GM23338 (cell line): ENCODE measurements at regions not wholly inside any gene's neighbourhood (a gene's known extent, or its start where the extent isn't known, plus 50 kb on each side); places are given as distances from the start of the nearest gene placed in this dataset.

Experiments used
- ATAC-seq: fragments of 200-7000 bp; cut with Tn5 transposase; 3 replicates; pipeline ENCODE4 v1.9.1; 2020
- DNase-seq: peaks from one replicate; pipeline ENCODE4 v3.0.0-alpha.2; 2015; ENCODE audit warnings: low spot score
- H2AFZ ChIP-seq: fragments of 200-600 bp; sonication (generic); 2 replicates; pipeline ENCODE4 v1.8.0; 2016; ENCODE audit warnings: antibody characterized with exemption, mild to moderate bottlenecking, moderate library complexity
- H3F3A ChIP-seq: fragments of 200-600 bp; sonication (generic); replicated peaks from 2 replicates; pipeline ENCODE4 v1.8.0; 2017; ENCODE audit warnings: antibody characterized with exemption, mixed run types, low read depth
- H3K27ac ChIP-seq: fragments of 200-600 bp; sonication (generic); 2 replicates; pipeline ENCODE4 v1.6.1; 2016; ENCODE audit warnings: low read depth
- H3K27me3 ChIP-seq: fragments of 200-600 bp; sonication (generic); 2 replicates; pipeline ENCODE4 v1.8.0; 2016; ENCODE audit warnings: mild to moderate bottlenecking, mixed run types, moderate library complexity; ENCODE audit not compliant: insufficient read depth
- H3K36me3 ChIP-seq: fragments of 200-600 bp; sonication (generic); 2 replicates; pipeline ENCODE4 v1.8.0; 2016; ENCODE audit warnings: mild to moderate bottlenecking; ENCODE audit not compliant: insufficient read depth
- H3K4me1 ChIP-seq: fragments of 200-600 bp; sonication (generic); 2 replicates; pipeline ENCODE4 v1.8.0; 2016; ENCODE audit warnings: mild to moderate bottlenecking, moderate library complexity; ENCODE audit not compliant: insufficient read depth
- H3K4me2 ChIP-seq: fragments of 200-600 bp; sonication (generic); 2 replicates; pipeline ENCODE4 v1.7.1; 2017; ENCODE audit warnings: mixed run types
- H3K4me3 ChIP-seq: fragments of 200-600 bp; sonication (generic); 2 replicates; pipeline ENCODE4 v1.6.1; 2016; ENCODE audit warnings: mixed run types
- H3K79me2 ChIP-seq: fragments of 200-600 bp; sonication (generic); replicated peaks from 2 replicates; pipeline ENCODE4 v1.8.0; 2017; ENCODE audit warnings: mild to moderate bottlenecking; ENCODE audit not compliant: insufficient read depth
- H3K9me2 ChIP-seq: fragments of 200-600 bp; sonication (generic); 2 replicates; pipeline ENCODE4 v1.8.0; 2017; ENCODE audit not compliant: insufficient read depth
- H4K20me1 ChIP-seq: fragments of 200-600 bp; sonication (generic); replicated peaks from 2 replicates; pipeline ENCODE4 v1.8.0; 2017; ENCODE audit warnings: mild to moderate bottlenecking; ENCODE audit not compliant: insufficient read depth
- H3K27ac Mint-ChIP-seq: 2 replicates; pipeline ENCODE4 v1.8.0; 2020; ENCODE audit warnings: inconsistent platforms, mild to moderate bottlenecking, moderate library complexity, mixed read lengths
- H3K27me3 Mint-ChIP-seq: 3 replicates; pipeline ENCODE4 v1.8.0; 2022; ENCODE audit warnings: low read depth, mild to moderate bottlenecking, moderate library complexity, mixed read lengths, inconsistent platforms; ENCODE audit not compliant: insufficient read depth, poor library complexity
- H3K36me3 Mint-ChIP-seq: 3 replicates; pipeline ENCODE4 v1.8.0; 2021; ENCODE audit warnings: low read depth, mild to moderate bottlenecking, inconsistent platforms, moderate library complexity, mixed read lengths
- H3K4me1 Mint-ChIP-seq: 3 replicates; pipeline ENCODE4 v1.8.0; 2020; ENCODE audit warnings: mild to moderate bottlenecking, inconsistent platforms, mixed read lengths
- H3K4me3 Mint-ChIP-seq: 3 replicates; pipeline ENCODE4 v1.8.0; 2021; ENCODE audit warnings: moderate library complexity, mild to moderate bottlenecking, inconsistent platforms, mixed read lengths
- H3K9me3 Mint-ChIP-seq: 3 replicates; pipeline ENCODE4 v1.8.0; 2020; ENCODE audit warnings: moderate library complexity, mild to moderate bottlenecking, inconsistent platforms, mixed read lengths
- CREB1 ChIP-seq: fragments of 250-450 bp; sonication (Bioruptor Pico); IDR thresholded peaks from 2 replicates; pipeline ENCODE4 v1.5.0; 2020; ENCODE audit warnings: low read depth, mild to moderate bottlenecking, moderate library complexity
- CTCF ChIP-seq, 2 experiments: fragments of 200-600 bp in 1 of 2; sonication (generic) in 1 of 2; conservative IDR thresholded peaks; 2 replicates each; pipeline versions ENCODE4 v1.5.1 to v1.6.1; 2016 to 2017; ENCODE audit warnings: antibody characterized with exemption in 2 of 2, low read depth in 2 of 2, mild to moderate bottlenecking in 2 of 2, moderate library complexity in 1 of 2
- ETS1 ChIP-seq: IDR thresholded peaks from 2 replicates; pipeline ENCODE4 v1.6.1; 2016; ENCODE audit warnings: antibody characterized with exemption
- EZH2 ChIP-seq: fragments of 200-600 bp; sonication (generic); IDR thresholded peaks from one replicate; pipeline ENCODE4 v1.8.0; 2017; ENCODE audit warnings: antibody characterized with exemption, mild to moderate bottlenecking, low read depth; ENCODE audit not compliant: unreplicated experiment
- EZH2phosphoT487 ChIP-seq: fragments of 200-600 bp; sonication (generic); IDR thresholded peaks from one replicate; pipeline ENCODE4 v1.8.1; 2018; ENCODE audit warnings: antibody characterized with exemption; ENCODE audit not compliant: unreplicated experiment
- JUNB ChIP-seq: IDR thresholded peaks from one replicate; pipeline ENCODE4 v1.6.1; 2016; ENCODE audit warnings: antibody characterized with exemption; ENCODE audit not compliant: unreplicated experiment
- NANOG ChIP-seq: IDR thresholded peaks from 2 replicates; pipeline ENCODE4 v1.6.1; 2016; ENCODE audit warnings: antibody characterized with exemption, borderline replicate concordance
- POLR2AphosphoS5 ChIP-seq: IDR thresholded peaks from 2 replicates; pipeline ENCODE4 v1.6.1; 2016; ENCODE audit warnings: antibody characterized with exemption, low read depth
- REST ChIP-seq: IDR thresholded peaks from one replicate; pipeline ENCODE4 v1.6.1; 2018; ENCODE audit warnings: antibody characterized with exemption; ENCODE audit not compliant: unreplicated experiment
- STAT1 ChIP-seq: IDR thresholded peaks from one replicate; pipeline ENCODE4 v1.6.1; 2016; ENCODE audit warnings: antibody characterized with exemption; ENCODE audit not compliant: unreplicated experiment
- ZNF114 ChIP-seq: fragments of 250-450 bp; sonication (Bioruptor Pico); IDR thresholded peaks from 2 replicates; pipeline ENCODE4 v1.5.0; 2020; ENCODE audit warnings: mild to moderate bottlenecking, moderate library complexity
- ZNF331 ChIP-seq: fragments of 250-450 bp; sonication (Bioruptor Pico); IDR thresholded peaks from 2 replicates; pipeline ENCODE4 v1.5.0; 2020; ENCODE audit warnings: low read depth, mild to moderate bottlenecking, moderate library complexity
- ZNF462 ChIP-seq: fragments of 250-450 bp; sonication (Bioruptor Pico); IDR thresholded peaks from 2 replicates; pipeline ENCODE4 v1.5.0; 2020; ENCODE audit warnings: mild to moderate bottlenecking, moderate library complexity

- Histone ChIP-seq H3K27ac (no peak overlapping the region), H3K4me1 (peaks cover 9% of the 10 kb centered on the region), H3K4me3 (no peak overlapping the region), H3F3A (no peaks in the 10 kb centered on the region), H2AFZ (no peak overlapping the region), H3K36me3 (no peaks in the 10 kb centered on the region), H4K20me1 (no peaks in the 10 kb centered on the region), H3K9me2 (peaks cover 5% of the 10 kb centered on the region; the same call in 1 of the 2 replicates), H3K79me2 (no peaks in the 10 kb centered on the region), H3K27me3 (no peaks in the 10 kb centered on the region), H3K4me2 (no peak overlapping the region)
- no peak overlapping the region for H3K27ac Mint-ChIP-seq
- H3K9me3 Mint-ChIP-seq: no peaks in the 10 kb centered on the region
- TF ChIP-seq REST (no peak), POLR2AphosphoS5 (no peak), CTCF (conservative IDR thresholded peaks at IDR 0.05; ENCODE audit: low read depth in 2 of 2) (no peak), ZNF331 (CRISPR knock-in tag) (no peak), EZH2 (no peak), JUNB (no peak), CREB1 (CRISPR knock-in tag) (no peak), ETS1 (no peak), ZNF462 (CRISPR knock-in tag) (no peak), NANOG (no peak), STAT1 (no peak), ZNF114 (CRISPR knock-in tag) (no peak), EZH2phosphoT487 (no peak)
- H3K36me3 Mint-ChIP-seq: no peaks in the 10 kb centered on the region
- H3K4me1 Mint-ChIP-seq: peaks cover 13% of the 10 kb centered on the region
- H3K4me3 Mint-ChIP-seq: no peak overlapping the region
- no peak for DNase-seq
- no peaks in the 10 kb centered on the region for H3K27me3 Mint-ChIP-seq
- ATAC-seq: no peak
Measured at GRCh38 chr11:100636536-100636935, 50.6 kb upstream of the ARHGAP42 start.
